Lung (tissue), 11 donors: ENCODE measurements at regions not wholly inside any gene's neighbourhood (a gene's known extent, or its start where the extent isn't known, plus 50 kb on each side); places are given as distances from the start of the nearest gene placed in this dataset.

Experiments
- ATAC-seq: fragments of 200-7000 bp; cut with Tn5 transposase; one replicate; pipeline ENCODE4 v1.9.1; 2020; ENCODE audit warnings: moderate number of reproducible peaks; ENCODE audit not compliant: insufficient read depth, low FRiP score
- DNase-seq, 3 donors: peaks; one replicate each; pipeline ENCODE4 v3.0.0-alpha.2; 2013 to 2017
- H3K27ac ChIP-seq, 2 donors: one replicate each; pipeline ENCODE4 v1.5.1; 2013; ENCODE audit warnings: mild to moderate bottlenecking in 2 of 2, moderate library complexity in 2 of 2, control low read depth in 1 of 2, inconsistent platforms in 1 of 2, low read depth in 1 of 2, low read length in 1 of 2
- H3K27me3 ChIP-seq, 3 donors: one replicate each; pipeline ENCODE4 v1.5.1; 2013; ENCODE audit warnings: low read length in 2 of 3; ENCODE audit not compliant: control insufficient read depth in 3 of 3, insufficient read depth in 3 of 3
- H3K36me3 ChIP-seq, 4 donors: one replicate each; pipeline ENCODE4 v1.5.1; 2013; ENCODE audit warnings: low read length in 4 of 4, mild to moderate bottlenecking in 1 of 4, moderate library complexity in 1 of 4; ENCODE audit not compliant: control insufficient read depth in 4 of 4, insufficient read depth in 4 of 4
- H3K4me1 ChIP-seq, 5 donors: one replicate each; pipeline ENCODE4 v1.5.1; 2013; ENCODE audit warnings: low read length in 5 of 5, mild to moderate bottlenecking in 2 of 5, moderate library complexity in 1 of 5; ENCODE audit not compliant: control insufficient read depth in 5 of 5, insufficient read depth in 5 of 5
- H3K4me3 ChIP-seq: one replicate; pipeline ENCODE4 v1.5.1; 2013; ENCODE audit warnings: mild to moderate bottlenecking, control low read depth, moderate library complexity
- H3K9ac ChIP-seq, 2 donors: one replicate each; pipeline ENCODE4 v1.5.1; 2013; ENCODE audit warnings: low read length in 2 of 2, control low read depth in 1 of 2; ENCODE audit not compliant: insufficient read depth in 1 of 2
- H3K9me3 ChIP-seq, 4 donors: one replicate each; pipeline ENCODE4 v1.5.1; 2013; ENCODE audit warnings: low read length in 3 of 4, mild to moderate bottlenecking in 1 of 4, moderate library complexity in 1 of 4; ENCODE audit not compliant: control insufficient read depth in 4 of 4, insufficient read depth in 3 of 4
- WGBS, 2 donors: extraction: QIAGEN DNeasy Blood & Tissue Kit; methylation state at CpG; one replicate each; pipeline ENCODE4 v1.1.7; 2013; 5-methylcytosine and 5-hydroxymethylcytosine counted together
- TF ChIP-seq, protein P1 (sequence below): IDR thresholded peaks from 2 replicates; pipeline ENCODE4 v1.5.1; 2012; ENCODE audit warnings: mild to moderate bottlenecking; ENCODE audit errors: control extremely low read depth, extremely low read depth
- donor health status: control.
- donor health status: control.
- donor health status: Bipolar disorder and iron deficiency.
- donor health status: healthy.
- donor health status: DM: yes; HTN: yes; CAD: no.

DNA sequence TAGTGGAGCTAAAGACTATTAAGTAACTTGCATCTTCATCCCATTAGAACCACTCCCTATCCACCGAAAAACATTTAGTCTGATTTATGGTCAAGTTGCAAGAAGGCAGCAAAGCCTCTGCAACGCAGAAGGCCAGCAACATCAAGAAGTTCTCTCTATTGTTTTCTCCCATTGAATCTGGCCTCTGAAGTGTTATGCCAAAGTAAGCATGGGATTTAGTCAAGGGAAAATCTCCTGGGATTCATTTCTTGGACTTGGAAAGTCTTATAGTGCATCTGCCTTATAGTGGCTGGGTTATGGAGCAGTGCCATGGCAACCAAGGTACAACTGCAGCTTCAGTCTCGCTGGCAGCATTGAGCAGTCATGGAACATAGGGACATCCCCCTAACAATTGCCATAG lies 87.7 kb upstream of the KRR1 start:
- H3K27ac ChIP-seq, result no peak overlapping the region
- H3K36me3 ChIP-seq, result no peaks in the 10 kb centered on the region
- no peak for ATAC-seq
- TF ChIP-seq, protein P1, sequence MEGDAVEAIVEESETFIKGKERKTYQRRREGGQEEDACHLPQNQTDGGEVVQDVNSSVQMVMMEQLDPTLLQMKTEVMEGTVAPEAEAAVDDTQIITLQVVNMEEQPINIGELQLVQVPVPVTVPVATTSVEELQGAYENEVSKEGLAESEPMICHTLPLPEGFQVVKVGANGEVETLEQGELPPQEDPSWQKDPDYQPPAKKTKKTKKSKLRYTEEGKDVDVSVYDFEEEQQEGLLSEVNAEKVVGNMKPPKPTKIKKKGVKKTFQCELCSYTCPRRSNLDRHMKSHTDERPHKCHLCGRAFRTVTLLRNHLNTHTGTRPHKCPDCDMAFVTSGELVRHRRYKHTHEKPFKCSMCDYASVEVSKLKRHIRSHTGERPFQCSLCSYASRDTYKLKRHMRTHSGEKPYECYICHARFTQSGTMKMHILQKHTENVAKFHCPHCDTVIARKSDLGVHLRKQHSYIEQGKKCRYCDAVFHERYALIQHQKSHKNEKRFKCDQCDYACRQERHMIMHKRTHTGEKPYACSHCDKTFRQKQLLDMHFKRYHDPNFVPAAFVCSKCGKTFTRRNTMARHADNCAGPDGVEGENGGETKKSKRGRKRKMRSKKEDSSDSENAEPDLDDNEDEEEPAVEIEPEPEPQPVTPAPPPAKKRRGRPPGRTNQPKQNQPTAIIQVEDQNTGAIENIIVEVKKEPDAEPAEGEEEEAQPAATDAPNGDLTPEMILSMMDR, result no peak
- peaks cover 0 to 3% (median 0%) of the 10 kb centered on the region in 4 donors for H3K9me3 ChIP-seq
- DNase-seq, result no peak
- H3K27me3 ChIP-seq, result no peaks in the 10 kb centered on the region
- no peak overlapping the region for H3K4me3 ChIP-seq
- WGBS, 2 donors, result 91 to 93% methylated on average over 3 of the region's 3 CpGs
- H3K4me1 ChIP-seq, result peaks cover 0 to 6% (median 0%) of the 10 kb centered on the region in 5 donors
- no peak overlapping the region for H3K9ac ChIP-seq

DNA sequence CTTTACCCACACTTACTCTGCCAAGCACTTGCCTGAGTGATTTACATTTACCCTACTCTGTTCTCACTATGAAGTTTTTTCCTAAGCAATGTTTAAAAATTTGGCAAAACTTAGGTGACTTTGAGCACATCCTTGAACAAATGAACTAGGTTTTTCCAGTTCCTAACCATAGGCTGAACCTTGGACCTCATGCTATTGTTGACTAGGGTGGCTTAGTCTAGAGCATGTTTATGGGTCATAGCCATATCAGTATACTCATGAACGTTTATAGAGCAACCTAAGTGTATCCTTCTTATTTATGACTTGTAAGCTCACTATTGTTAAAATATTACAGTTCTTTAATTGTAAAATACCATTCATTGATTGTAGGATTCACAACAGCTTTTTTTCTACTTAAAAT lies 85.0 kb upstream of the KRR1 start:
- Histone ChIP-seq H3K9me3 (peaks cover 0 to 3% (median 0%) of the 10 kb centered on the region in 4 donors), H3K27me3 (no peaks in the 10 kb centered on the region), H3K9ac (no peak overlapping the region), H3K4me1 (peaks cover 0 to 6% (median 0%) of the 10 kb centered on the region in 5 donors), H3K27ac (no peak overlapping the region), H3K4me3 (no peak overlapping the region), H3K36me3 (no peaks in the 10 kb centered on the region)
- ATAC-seq (no peak), DNase-seq (no peak)
- TF ChIP-seq, protein P1, result no peak
- 65 to 85% methylated on average over 1 of the region's 1 CpG for WGBS, 2 donors

DNA sequence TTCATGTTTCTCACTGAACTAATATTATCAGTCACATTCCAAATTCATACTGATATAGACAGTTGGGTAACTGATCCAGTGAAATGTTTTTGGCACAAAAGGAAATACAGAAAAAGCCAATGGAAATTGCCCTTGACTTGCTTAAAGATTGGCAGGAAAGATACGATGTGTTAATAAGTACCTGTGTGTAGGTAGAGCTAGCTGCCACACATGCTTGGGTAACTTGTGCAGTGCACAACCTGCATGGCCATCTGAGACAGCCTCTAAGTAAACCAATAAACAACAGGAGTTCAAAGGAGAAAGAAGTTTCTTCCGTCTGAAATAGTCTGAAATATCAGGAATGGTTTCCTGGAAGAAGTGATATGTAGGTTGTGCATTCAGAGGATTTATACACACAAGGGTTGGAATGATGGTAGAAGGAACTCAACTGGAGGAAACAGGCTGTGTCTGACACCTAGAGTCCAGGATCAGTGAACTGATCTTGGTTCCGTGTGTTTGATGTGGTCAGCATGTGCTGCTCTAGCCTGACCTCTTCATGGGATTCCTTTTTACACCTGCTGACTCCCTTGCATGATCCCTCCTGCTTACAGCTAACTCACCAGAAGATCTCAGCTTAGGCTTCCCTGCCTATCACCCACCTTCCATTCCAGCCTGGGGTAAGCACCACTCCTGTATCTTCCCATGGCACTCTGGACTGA lies 81.4 kb upstream of the KRR1 start:
- ATAC-seq (no peak), DNase-seq (no peak)
- H3K9ac ChIP-seq, result no peak overlapping the region
- no peak overlapping the region for H3K27ac ChIP-seq
- no peaks in the 10 kb centered on the region for H3K27me3 ChIP-seq
- H3K4me1 ChIP-seq, result peaks cover 0 to 17% (median 0%) of the 10 kb centered on the region in 5 donors
- H3K9me3 ChIP-seq, result peaks cover 0 to 3% (median 0%) of the 10 kb centered on the region in 4 donors
- TF ChIP-seq, protein P1, result no peak
- no peak overlapping the region for H3K4me3 ChIP-seq
- WGBS, 2 donors, result 93 to 96% methylated on average over 3 of the region's 3 CpGs
- H3K36me3 ChIP-seq, result no peaks in the 10 kb centered on the region

DNA sequence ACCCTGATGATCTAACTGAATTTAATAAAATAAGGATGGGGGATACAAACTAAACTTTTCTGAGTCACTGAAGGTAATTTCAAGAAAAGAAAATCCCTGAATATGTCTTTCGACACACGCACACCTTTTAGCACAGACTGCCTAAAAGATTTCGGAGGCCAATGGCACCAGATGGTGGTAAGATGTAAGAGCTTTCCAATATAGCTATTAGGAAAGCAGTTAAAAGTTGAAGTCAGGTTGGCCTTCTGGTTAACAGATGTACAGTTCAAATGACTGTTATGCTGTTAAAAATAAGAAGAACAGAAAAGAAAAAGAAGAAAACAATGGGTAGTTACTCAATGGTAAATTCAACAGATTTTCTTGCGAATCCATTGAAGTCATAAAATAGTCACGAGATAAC lies 80.7 kb upstream of the KRR1 start:
- H3K27me3 ChIP-seq, result no peaks in the 10 kb centered on the region
- DNase-seq (no peak), ATAC-seq (no peak)
- H3K4me1 ChIP-seq, result peaks cover 0 to 17% (median 0%) of the 10 kb centered on the region in 5 donors
- peaks cover 0 to 3% (median 0%) of the 10 kb centered on the region in 4 donors for H3K9me3 ChIP-seq
- H3K9ac ChIP-seq, result no peak overlapping the region
- WGBS, 2 donors, result 94 to 97% methylated on average over 5 of the region's 5 CpGs
- TF ChIP-seq, protein P1, result no peak
- H3K36me3 ChIP-seq, result no peaks in the 10 kb centered on the region
- no peak overlapping the region for H3K27ac ChIP-seq
- no peak overlapping the region for H3K4me3 ChIP-seq
